HL-60 (cell line): ENCODE measurements at regions not wholly inside any gene's neighbourhood (a gene's known extent, or its start where the extent isn't known, plus 50 kb on each side); places are given as distances from the start of the nearest gene placed in this dataset.

ENCODE experiments used
- DNase-seq, 2 experiments: peaks; one replicate each; pipeline ENCODE4 v3.0.0-alpha.2; 2010 to 2020; ENCODE audit warnings: low read depth in 1 of 2, low spot score in 1 of 2
- H3K27ac ChIP-seq: fragments of 250-450 bp; sonication (Bioruptor Pico); replicated peaks from 2 replicates; pipeline ENCODE4 v1.5.1; 2020; ENCODE audit warnings: mild to moderate bottlenecking, moderate library complexity
- H3K27me3 ChIP-seq: fragments of 250-450 bp; sonication (Bioruptor Pico); 2 replicates; pipeline ENCODE4 v1.5.1; 2021; ENCODE audit warnings: mild to moderate bottlenecking, moderate library complexity; ENCODE audit not compliant: insufficient read depth, poor library complexity, severe bottlenecking
- H3K4me3 ChIP-seq: replicated peaks from 2 replicates; pipeline ENCODE4 v1.5.1; 2011; ENCODE audit warnings: mild to moderate bottlenecking, control low read depth, low read length; ENCODE audit not compliant: insufficient read depth
- GABPA ChIP-seq: IDR thresholded peaks from 2 replicates; pipeline ENCODE4 v1.6.1; 2012; ENCODE audit warnings: low read depth
- POLR2AphosphoS5 ChIP-seq: IDR thresholded peaks from 2 replicates; pipeline ENCODE4 v1.6.1; 2012; ENCODE audit warnings: low read depth
- SPI1 ChIP-seq: IDR thresholded peaks from 2 replicates; pipeline ENCODE4 v1.6.1; 2012; ENCODE audit warnings: low read depth, mild to moderate bottlenecking, borderline replicate concordance
- TF ChIP-seq, protein P1 (sequence below): IDR thresholded peaks from one replicate; pipeline ENCODE4 v1.5.1; 2011; ENCODE audit warnings: low read length, control low read depth, inconsistent platforms; ENCODE audit not compliant: insufficient read depth
- TF ChIP-seq, protein P2 (sequence below): IDR thresholded peaks from 2 replicates; pipeline ENCODE4 v1.6.1; 2012; ENCODE audit warnings: low read depth; ENCODE audit not compliant: insufficient replicate concordance

DNA sequence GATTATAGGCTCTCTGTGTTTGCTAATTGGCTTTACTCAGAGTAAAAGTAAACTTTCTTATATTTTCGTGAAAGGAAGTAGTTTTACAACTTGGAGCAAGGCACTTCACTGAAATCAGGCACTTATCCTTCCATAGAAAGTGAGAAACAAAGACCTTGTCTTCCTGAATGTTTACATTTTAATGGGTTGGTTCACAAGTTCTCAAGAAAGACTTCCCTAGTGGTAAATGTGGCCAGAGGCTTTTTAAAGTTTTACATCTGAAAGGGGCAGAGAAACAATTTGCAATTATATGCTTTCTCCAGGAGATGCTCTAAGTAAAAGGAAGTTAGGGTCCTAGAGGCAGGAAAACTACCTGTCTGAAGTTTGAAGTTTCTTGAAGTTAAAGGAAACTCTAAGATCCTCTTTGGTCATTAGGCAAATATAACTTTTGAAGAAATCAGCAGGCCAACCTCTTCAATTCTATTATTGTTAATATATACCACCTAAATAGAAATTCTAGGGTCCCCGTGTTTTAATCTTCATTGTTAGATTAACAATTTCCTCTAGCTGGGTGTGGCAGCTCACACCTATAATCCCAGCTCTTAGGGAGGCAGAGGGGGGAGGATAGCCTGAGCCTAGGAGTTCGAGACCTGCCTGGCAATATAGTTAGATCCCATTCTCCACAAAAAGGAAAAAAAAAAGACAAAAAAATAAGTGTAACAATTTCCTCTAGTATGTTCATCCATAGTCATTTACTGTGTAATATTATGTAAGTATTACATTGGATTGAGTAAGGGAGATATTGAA, 644.9 kb upstream of the FOXG1 start:
- Histone ChIP-seq H3K27ac (no peak overlapping the region), H3K27me3 (no peaks in the 10 kb centered on the region)
- DNase-seq: no peak

DNA sequence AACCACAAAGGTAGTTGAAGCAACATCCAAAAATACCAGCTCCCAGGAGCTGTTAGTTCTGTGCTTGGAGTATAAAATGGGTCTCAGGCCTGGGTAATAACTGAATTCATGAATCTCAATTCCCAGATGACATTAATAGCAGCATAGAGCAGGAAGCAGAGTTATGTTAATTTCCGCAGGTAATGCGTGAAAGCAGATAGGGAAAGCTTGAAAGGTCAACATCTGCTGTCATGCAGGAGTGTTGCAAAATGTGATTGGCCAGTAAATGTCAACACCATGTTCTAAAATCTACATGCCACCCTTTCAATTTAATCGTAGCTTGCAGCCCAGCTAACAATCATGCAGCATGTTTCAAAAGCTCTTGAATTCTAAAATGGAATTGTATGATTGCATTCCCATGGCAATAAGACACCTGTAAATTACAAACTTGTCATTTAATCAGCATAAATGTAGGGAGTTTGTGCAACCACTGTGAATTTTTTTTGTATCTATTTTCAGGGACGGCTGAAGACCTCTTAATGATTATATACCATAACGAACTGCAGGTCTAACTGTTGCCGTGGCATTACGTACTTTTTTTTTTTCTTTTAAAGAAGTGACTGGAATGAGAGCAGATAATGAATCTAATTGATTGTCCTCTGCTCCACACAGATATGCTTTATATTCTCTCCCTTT, 635.8 kb upstream of the FOXG1 start:
- TF ChIP-seq POLR2AphosphoS5: no peak
- TF ChIP-seq GABPA: no peak
- TF ChIP-seq, protein P1, sequence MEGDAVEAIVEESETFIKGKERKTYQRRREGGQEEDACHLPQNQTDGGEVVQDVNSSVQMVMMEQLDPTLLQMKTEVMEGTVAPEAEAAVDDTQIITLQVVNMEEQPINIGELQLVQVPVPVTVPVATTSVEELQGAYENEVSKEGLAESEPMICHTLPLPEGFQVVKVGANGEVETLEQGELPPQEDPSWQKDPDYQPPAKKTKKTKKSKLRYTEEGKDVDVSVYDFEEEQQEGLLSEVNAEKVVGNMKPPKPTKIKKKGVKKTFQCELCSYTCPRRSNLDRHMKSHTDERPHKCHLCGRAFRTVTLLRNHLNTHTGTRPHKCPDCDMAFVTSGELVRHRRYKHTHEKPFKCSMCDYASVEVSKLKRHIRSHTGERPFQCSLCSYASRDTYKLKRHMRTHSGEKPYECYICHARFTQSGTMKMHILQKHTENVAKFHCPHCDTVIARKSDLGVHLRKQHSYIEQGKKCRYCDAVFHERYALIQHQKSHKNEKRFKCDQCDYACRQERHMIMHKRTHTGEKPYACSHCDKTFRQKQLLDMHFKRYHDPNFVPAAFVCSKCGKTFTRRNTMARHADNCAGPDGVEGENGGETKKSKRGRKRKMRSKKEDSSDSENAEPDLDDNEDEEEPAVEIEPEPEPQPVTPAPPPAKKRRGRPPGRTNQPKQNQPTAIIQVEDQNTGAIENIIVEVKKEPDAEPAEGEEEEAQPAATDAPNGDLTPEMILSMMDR: no peak
- TF ChIP-seq SPI1: no peak
- TF ChIP-seq, protein P2, sequence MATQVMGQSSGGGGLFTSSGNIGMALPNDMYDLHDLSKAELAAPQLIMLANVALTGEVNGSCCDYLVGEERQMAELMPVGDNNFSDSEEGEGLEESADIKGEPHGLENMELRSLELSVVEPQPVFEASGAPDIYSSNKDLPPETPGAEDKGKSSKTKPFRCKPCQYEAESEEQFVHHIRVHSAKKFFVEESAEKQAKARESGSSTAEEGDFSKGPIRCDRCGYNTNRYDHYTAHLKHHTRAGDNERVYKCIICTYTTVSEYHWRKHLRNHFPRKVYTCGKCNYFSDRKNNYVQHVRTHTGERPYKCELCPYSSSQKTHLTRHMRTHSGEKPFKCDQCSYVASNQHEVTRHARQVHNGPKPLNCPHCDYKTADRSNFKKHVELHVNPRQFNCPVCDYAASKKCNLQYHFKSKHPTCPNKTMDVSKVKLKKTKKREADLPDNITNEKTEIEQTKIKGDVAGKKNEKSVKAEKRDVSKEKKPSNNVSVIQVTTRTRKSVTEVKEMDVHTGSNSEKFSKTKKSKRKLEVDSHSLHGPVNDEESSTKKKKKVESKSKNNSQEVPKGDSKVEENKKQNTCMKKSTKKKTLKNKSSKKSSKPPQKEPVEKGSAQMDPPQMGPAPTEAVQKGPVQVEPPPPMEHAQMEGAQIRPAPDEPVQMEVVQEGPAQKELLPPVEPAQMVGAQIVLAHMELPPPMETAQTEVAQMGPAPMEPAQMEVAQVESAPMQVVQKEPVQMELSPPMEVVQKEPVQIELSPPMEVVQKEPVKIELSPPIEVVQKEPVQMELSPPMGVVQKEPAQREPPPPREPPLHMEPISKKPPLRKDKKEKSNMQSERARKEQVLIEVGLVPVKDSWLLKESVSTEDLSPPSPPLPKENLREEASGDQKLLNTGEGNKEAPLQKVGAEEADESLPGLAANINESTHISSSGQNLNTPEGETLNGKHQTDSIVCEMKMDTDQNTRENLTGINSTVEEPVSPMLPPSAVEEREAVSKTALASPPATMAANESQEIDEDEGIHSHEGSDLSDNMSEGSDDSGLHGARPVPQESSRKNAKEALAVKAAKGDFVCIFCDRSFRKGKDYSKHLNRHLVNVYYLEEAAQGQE: no peak
- Histone ChIP-seq H3K27me3 (no peaks in the 10 kb centered on the region), H3K27ac (no peak overlapping the region), H3K4me3 (no peak overlapping the region)
- DNase-seq: no peak

More for the DNA sequence above, 644.9 kb upstream of the FOXG1 start:
- TF ChIP-seq POLR2AphosphoS5 (no peak), GABPA (no peak), SPI1 (no peak)
- TF ChIP-seq, protein P2: no peak
- TF ChIP-seq, protein P1: no peak
- no peak overlapping the region for H3K4me3 ChIP-seq

DNA sequence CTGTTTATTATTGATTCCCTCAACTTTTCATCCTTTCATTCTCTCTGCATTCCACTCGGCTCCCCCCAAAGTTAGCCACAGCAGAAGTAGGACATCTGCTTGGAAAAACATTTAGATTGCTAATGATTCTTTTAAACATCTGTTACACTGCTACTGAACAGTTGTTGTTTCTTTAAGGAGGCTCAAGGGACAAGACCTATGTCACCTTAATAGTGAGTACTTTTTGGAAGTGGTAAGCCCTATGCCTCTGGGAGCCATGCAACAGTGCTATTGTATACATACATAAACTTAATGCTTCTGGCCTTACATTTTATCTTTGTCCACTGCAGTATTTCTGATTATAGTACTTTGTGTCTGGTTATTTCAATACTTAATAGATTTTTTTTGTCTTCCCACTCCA, 628.2 kb upstream of the FOXG1 start:
- H3K4me3 ChIP-seq: no peak overlapping the region
- TF ChIP-seq, protein P1: no peak
- TF ChIP-seq, protein P2: no peak
- no peak for TF ChIP-seq POLR2AphosphoS5
- no peak for TF ChIP-seq GABPA
- TF ChIP-seq SPI1: no peak
- H3K27ac ChIP-seq: no peak overlapping the region
- DNase-seq: no peak
- H3K27me3 ChIP-seq: no peaks in the 10 kb centered on the region
